K562 (cell line): ENCODE measurements at regions not wholly inside any gene's neighbourhood (a gene's known extent, or its start where the extent isn't known, plus 50 kb on each side); places are given as distances from the start of the nearest gene placed in this dataset.

ENCODE experiments used
- ATAC-seq: fragments of 200-7000 bp; cut with Tn5 transposase; 3 replicates; pipeline ENCODE4 v1.9.1; 2020; ENCODE audit warnings: moderate library complexity
- BruUV-seq: library from RNA; stranded (reverse); fragments of 400-500 nt; replicated peaks from 2 replicates; lab custom pipeline; 2021; lab: Mats Ljungman, UMichigan
- CTCF ChIA-PET: fragments of 300-600 bp; formaldehyde crosslinking; extraction: SDS; loops from one replicate; lab custom pipeline; 2021; ENCODE audit warnings: low intra/inter-chr PET ratio; lab: Yijun Ruan, JAX
- POLR2A ChIA-PET: fragments of 300-600, 350-650 bp; sonication (Branson Sonifier 250); formaldehyde crosslinking; extraction: SDS; loops from one replicate; lab custom pipeline; 2021; ENCODE audit warnings: antibody characterized with exemption, inconsistent platforms; lab: Yijun Ruan, JAX
- DNase-seq, 4 experiments: peaks; one replicate each; pipeline versions ENCODE4 v3.0.0 to v3.0.0-alpha.2; 2011 to 2018; ENCODE audit warnings: low spot score in 3 of 4, mixed read lengths in 3 of 4; ENCODE audit errors: extremely low read depth in 1 of 4
- FAIRE-seq: peaks from 2 replicates; lab custom pipeline; 2011; peaks lifted over from hg19 to GRCh38; lab: Jason Lieb, UNC
- H2AFZ ChIP-seq: 2 replicates; pipeline ENCODE4 v1.6.0; 2011; ENCODE audit warnings: low read depth, low read length, control low read depth, inconsistent platforms
- H3K27ac ChIP-seq: fragments of 200-600 bp; 3 replicates; pipeline ENCODE4 v1.8.0; 2011; ENCODE audit warnings: low read depth, mild to moderate bottlenecking, control low read depth, inconsistent platforms, low read length, moderate library complexity, mixed read lengths; ENCODE audit errors: extremely low read depth
- H3K27me3 ChIP-seq, 2 experiments: fragments of 300-600 bp in 1 of 2; 2 replicates in 1 of 2; 3 replicates in 1 of 2; pipeline versions ENCODE4 v1.6.0 to v1.8.0; 2011; ENCODE audit warnings: inconsistent platforms in 2 of 2, low read length in 2 of 2, mild to moderate bottlenecking in 1 of 2, mixed read lengths in 1 of 2, moderate library complexity in 1 of 2; ENCODE audit not compliant: control insufficient read depth in 2 of 2, insufficient read depth in 2 of 2
- H3K36me3 ChIP-seq: fragments of 300-600 bp; 3 replicates; pipeline ENCODE4 v1.8.0; 2011; ENCODE audit warnings: mild to moderate bottlenecking, low read length, inconsistent platforms; ENCODE audit not compliant: control insufficient read depth, insufficient read depth
- H3K4me1 ChIP-seq, 2 experiments: fragments of 200-600 bp in 1 of 2; replicated peaks in 1 of 2; 2 replicates in 1 of 2; 3 replicates in 1 of 2; pipeline versions ENCODE4 v1.5.1 to v1.8.0; 2011; ENCODE audit warnings: inconsistent platforms in 2 of 2, low read length in 2 of 2, mild to moderate bottlenecking in 1 of 2, mixed read lengths in 1 of 2, moderate library complexity in 1 of 2; ENCODE audit not compliant: control insufficient read depth in 2 of 2, insufficient read depth in 2 of 2
- H3K4me2 ChIP-seq: 2 replicates; pipeline ENCODE4 v1.6.1; 2011; ENCODE audit warnings: low read length, control low read depth, inconsistent platforms, mixed read lengths; ENCODE audit not compliant: insufficient read depth
- H3K4me3 ChIP-seq: fragments of 200-600 bp; sonication (generic), shearing (Covaris generic); 2 replicates; pipeline ENCODE4 v1.5.1; 2016; ENCODE audit warnings: control low read depth, inconsistent platforms
- H3K79me2 ChIP-seq: fragments of 200-600 bp; 3 replicates; pipeline ENCODE4 v1.8.0; 2011; ENCODE audit warnings: low read length, inconsistent platforms; ENCODE audit not compliant: control insufficient read depth, insufficient read depth
- H3K9ac ChIP-seq, 2 experiments: 2 replicates each; pipeline versions ENCODE4 v1.6.0 to v1.6.1; 2011; ENCODE audit warnings: low read depth in 2 of 2, low read length in 2 of 2, control low read depth in 1 of 2, inconsistent platforms in 1 of 2, mild to moderate bottlenecking in 1 of 2, mixed read lengths in 1 of 2; ENCODE audit not compliant: insufficient read depth in 1 of 2
- H3K9me1 ChIP-seq: one replicate; pipeline ENCODE4 v1.6.0; 2011; ENCODE audit warnings: inconsistent platforms, mild to moderate bottlenecking, low read length, moderate library complexity; ENCODE audit not compliant: control insufficient read depth, insufficient read depth
- H3K9me3 ChIP-seq: replicated peaks from 2 replicates; pipeline ENCODE4 v1.5.1; 2011; ENCODE audit warnings: low read depth, low read length, inconsistent platforms; ENCODE audit not compliant: control insufficient read depth, insufficient read depth
- H4K20me1 ChIP-seq: replicated peaks from 2 replicates; pipeline ENCODE4 v1.6.1; 2011; ENCODE audit warnings: low read length, inconsistent platforms, mixed read lengths; ENCODE audit not compliant: control insufficient read depth, insufficient read depth
- C11orf30 ChIP-seq: fragments of 450-650 bp; IDR thresholded peaks from 2 replicates; pipeline ENCODE4 v1.6.1; 2016; ENCODE audit warnings: low read depth, mild to moderate bottlenecking
- KDM1A ChIP-seq, 2 experiments: fragments of 450-650 bp; IDR thresholded peaks; 2 replicates each; pipeline ENCODE4 v1.6.1; 2016; ENCODE audit warnings: mild to moderate bottlenecking in 2 of 2
- KLF6 ChIP-seq: fragments of 250-450 bp; sonication (Bioruptor Pico); IDR thresholded peaks from 2 replicates; pipeline ENCODE4 v1.4.0; 2020; ENCODE audit warnings: mild to moderate bottlenecking, moderate library complexity, borderline replicate concordance
- NCOA1 ChIP-seq: fragments of 450-650 bp; IDR thresholded peaks from 2 replicates; pipeline ENCODE4 v1.6.1; 2016; ENCODE audit warnings: low read depth
- NR2F6 ChIP-seq: fragments of 450-650 bp; formaldehyde crosslinking; IDR thresholded peaks from 2 replicates; pipeline ENCODE4 v1.4.0; 2020; ENCODE audit warnings: mild to moderate bottlenecking
- POLR2H ChIP-seq: IDR thresholded peaks from 2 replicates; pipeline ENCODE4 v1.6.1; 2016; ENCODE audit warnings: missing genetic modification characterization, low read depth, mild to moderate bottlenecking, control low read depth, missing compliant biosample characterization, moderate library complexity
- ZFPM2 ChIP-seq: fragments of 250-450 bp; sonication (Bioruptor Pico); IDR thresholded peaks from 2 replicates; pipeline ENCODE4 v1.5.1; 2022; ENCODE audit warnings: mild to moderate bottlenecking
- ZNF165 ChIP-seq: fragments of 250-450 bp; sonication (Bioruptor Pico); IDR thresholded peaks from 2 replicates; pipeline ENCODE4 v1.4.0; 2020; ENCODE audit warnings: borderline replicate concordance
- ZNF41 ChIP-seq: fragments of 250-450 bp; sonication (Bioruptor Pico); conservative IDR thresholded peaks from 2 replicates; pipeline ENCODE4 v1.4.0; 2020; ENCODE audit warnings: mild to moderate bottlenecking
- whole genome bisulfite sequencing: fragments of 100-300 bp; shearing (Covaris generic); methylation state at CpG from one replicate; pipeline ENCODE4 v1.1.6; 2016; ENCODE audit warnings: low coverage, mixed read lengths; ENCODE audit not compliant: insufficient coverage; ENCODE audit errors: missing lambda C conversion rate; 5-methylcytosine and 5-hydroxymethylcytosine counted together
- in situ Hi-C: fragments of 300-500 bp; cut with MboI; formaldehyde crosslinking; loops from 4 replicates; pipeline ENCODE4 v1.15.0; 2018; ENCODE audit warnings: inconsistent platforms, mixed read lengths
- intact Hi-C: fragments of 100-400 bp; cut with micrococcal nuclease; formaldehyde crosslinking; loops from 2 replicates; pipeline ENCODE4 v1.14.2; 2022
- TF ChIP-seq, protein P1 (sequence below): sonication (generic); formaldehyde crosslinking; IDR thresholded peaks from 2 replicates; pipeline ENCODE4 v1.8.0; 2022; ENCODE audit warnings: mild to moderate bottlenecking, low read depth, missing genetic modification reagents
- TF ChIP-seq, protein P2 (sequence below): fragments of 200-600 bp; sonication (generic); IDR thresholded peaks from one replicate; pipeline ENCODE4 v1.6.1; 2012; ENCODE audit warnings: mild to moderate bottlenecking, low read depth, low read length, inconsistent platforms
- TF ChIP-seq, protein P3 (sequence below): sonication (generic); formaldehyde crosslinking; IDR thresholded peaks from 2 replicates; pipeline ENCODE4 v1.8.0; 2022; ENCODE audit warnings: mild to moderate bottlenecking, missing genetic modification reagents

DNA sequence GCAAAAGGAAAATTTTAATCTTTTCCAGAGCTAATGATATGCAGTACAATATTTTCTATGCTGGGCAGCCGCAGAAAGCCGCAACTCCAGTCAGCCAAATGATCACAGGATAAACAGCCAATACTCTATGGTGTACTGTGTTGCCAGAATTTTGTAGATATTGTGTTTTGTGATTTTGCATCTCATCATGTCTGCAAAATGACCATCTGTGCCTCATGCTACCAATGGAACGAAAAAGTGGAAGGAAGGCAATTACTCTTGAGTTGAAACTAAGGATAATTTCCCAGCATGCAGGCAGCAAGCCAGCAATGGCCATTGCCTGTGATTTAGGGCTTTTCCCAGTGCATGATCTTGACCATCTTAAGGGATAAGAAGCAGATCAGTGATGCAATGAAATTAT is 891.9 kb downstream of the PLOD2 start:
- Histone ChIP-seq H3K9ac (no peak overlapping the region), H3K4me3 (no peak overlapping the region), H3K36me3 (no peaks in the 10 kb centered on the region), H3K79me2 (no peaks in the 10 kb centered on the region), H2AFZ (no peak overlapping the region), H3K27ac (no peak overlapping the region), H3K27me3 (no peaks in the 10 kb centered on the region), H3K9me1 (no peaks in the 10 kb centered on the region), H3K4me1 (no peaks in the 10 kb centered on the region), H4K20me1 (no peaks in the 10 kb centered on the region), H3K9me3 (0 out of 2 replicates have a peak, but pooled peaks cover 2% of the 10 kb centered on the region), H3K4me2 (no peak overlapping the region)
- WGBS = 2% methylated on average over 3 of the region's 3 CpGs
- ChIA-PET POLR2A (no interaction called here), CTCF (no interaction called here)
- BruUV-seq = no TSS peak
- intact Hi-C loops (no loop called here), in situ Hi-C loops (no loop called here)
- DNase-seq (no peak), FAIRE-seq (no peak), ATAC-seq (no peak)
- TF ChIP-seq KDM1A (IDR thresholded peaks at IDR 0.05) (no peak), NR2F6 (CRISPR knock-in tag) (no peak), NCOA1 (no peak), KLF6 (CRISPR knock-in tag) (no peak), ZFPM2 (CRISPR knock-in tag) (no peak), ZNF165 (no peak), C11orf30 (no peak), POLR2H (tag) (no peak), ZNF41 (CRISPR knock-in tag) (no peak)
- TF ChIP-seq, protein P1, sequence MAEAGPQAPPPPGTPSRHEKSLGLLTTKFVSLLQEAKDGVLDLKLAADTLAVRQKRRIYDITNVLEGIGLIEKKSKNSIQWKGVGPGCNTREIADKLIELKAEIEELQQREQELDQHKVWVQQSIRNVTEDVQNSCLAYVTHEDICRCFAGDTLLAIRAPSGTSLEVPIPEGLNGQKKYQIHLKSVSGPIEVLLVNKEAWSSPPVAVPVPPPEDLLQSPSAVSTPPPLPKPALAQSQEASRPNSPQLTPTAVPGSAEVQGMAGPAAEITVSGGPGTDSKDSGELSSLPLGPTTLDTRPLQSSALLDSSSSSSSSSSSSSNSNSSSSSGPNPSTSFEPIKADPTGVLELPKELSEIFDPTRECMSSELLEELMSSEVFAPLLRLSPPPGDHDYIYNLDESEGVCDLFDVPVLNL (CRISPR knock-in tag) = no peak
- TF ChIP-seq, protein P2, sequence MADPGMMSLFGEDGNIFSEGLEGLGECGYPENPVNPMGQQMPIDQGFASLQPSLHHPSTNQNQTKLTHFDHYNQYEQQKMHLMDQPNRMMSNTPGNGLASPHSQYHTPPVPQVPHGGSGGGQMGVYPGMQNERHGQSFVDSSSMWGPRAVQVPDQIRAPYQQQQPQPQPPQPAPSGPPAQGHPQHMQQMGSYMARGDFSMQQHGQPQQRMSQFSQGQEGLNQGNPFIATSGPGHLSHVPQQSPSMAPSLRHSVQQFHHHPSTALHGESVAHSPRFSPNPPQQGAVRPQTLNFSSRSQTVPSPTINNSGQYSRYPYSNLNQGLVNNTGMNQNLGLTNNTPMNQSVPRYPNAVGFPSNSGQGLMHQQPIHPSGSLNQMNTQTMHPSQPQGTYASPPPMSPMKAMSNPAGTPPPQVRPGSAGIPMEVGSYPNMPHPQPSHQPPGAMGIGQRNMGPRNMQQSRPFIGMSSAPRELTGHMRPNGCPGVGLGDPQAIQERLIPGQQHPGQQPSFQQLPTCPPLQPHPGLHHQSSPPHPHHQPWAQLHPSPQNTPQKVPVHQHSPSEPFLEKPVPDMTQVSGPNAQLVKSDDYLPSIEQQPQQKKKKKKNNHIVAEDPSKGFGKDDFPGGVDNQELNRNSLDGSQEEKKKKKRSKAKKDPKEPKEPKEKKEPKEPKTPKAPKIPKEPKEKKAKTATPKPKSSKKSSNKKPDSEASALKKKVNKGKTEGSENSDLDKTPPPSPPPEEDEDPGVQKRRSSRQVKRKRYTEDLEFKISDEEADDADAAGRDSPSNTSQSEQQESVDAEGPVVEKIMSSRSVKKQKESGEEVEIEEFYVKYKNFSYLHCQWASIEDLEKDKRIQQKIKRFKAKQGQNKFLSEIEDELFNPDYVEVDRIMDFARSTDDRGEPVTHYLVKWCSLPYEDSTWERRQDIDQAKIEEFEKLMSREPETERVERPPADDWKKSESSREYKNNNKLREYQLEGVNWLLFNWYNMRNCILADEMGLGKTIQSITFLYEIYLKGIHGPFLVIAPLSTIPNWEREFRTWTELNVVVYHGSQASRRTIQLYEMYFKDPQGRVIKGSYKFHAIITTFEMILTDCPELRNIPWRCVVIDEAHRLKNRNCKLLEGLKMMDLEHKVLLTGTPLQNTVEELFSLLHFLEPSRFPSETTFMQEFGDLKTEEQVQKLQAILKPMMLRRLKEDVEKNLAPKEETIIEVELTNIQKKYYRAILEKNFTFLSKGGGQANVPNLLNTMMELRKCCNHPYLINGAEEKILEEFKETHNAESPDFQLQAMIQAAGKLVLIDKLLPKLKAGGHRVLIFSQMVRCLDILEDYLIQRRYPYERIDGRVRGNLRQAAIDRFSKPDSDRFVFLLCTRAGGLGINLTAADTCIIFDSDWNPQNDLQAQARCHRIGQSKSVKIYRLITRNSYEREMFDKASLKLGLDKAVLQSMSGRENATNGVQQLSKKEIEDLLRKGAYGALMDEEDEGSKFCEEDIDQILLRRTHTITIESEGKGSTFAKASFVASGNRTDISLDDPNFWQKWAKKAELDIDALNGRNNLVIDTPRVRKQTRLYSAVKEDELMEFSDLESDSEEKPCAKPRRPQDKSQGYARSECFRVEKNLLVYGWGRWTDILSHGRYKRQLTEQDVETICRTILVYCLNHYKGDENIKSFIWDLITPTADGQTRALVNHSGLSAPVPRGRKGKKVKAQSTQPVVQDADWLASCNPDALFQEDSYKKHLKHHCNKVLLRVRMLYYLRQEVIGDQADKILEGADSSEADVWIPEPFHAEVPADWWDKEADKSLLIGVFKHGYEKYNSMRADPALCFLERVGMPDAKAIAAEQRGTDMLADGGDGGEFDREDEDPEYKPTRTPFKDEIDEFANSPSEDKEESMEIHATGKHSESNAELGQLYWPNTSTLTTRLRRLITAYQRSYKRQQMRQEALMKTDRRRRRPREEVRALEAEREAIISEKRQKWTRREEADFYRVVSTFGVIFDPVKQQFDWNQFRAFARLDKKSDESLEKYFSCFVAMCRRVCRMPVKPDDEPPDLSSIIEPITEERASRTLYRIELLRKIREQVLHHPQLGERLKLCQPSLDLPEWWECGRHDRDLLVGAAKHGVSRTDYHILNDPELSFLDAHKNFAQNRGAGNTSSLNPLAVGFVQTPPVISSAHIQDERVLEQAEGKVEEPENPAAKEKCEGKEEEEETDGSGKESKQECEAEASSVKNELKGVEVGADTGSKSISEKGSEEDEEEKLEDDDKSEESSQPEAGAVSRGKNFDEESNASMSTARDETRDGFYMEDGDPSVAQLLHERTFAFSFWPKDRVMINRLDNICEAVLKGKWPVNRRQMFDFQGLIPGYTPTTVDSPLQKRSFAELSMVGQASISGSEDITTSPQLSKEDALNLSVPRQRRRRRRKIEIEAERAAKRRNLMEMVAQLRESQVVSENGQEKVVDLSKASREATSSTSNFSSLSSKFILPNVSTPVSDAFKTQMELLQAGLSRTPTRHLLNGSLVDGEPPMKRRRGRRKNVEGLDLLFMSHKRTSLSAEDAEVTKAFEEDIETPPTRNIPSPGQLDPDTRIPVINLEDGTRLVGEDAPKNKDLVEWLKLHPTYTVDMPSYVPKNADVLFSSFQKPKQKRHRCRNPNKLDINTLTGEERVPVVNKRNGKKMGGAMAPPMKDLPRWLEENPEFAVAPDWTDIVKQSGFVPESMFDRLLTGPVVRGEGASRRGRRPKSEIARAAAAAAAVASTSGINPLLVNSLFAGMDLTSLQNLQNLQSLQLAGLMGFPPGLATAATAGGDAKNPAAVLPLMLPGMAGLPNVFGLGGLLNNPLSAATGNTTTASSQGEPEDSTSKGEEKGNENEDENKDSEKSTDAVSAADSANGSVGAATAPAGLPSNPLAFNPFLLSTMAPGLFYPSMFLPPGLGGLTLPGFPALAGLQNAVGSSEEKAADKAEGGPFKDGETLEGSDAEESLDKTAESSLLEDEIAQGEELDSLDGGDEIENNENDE = no peak
- TF ChIP-seq, protein P3, sequence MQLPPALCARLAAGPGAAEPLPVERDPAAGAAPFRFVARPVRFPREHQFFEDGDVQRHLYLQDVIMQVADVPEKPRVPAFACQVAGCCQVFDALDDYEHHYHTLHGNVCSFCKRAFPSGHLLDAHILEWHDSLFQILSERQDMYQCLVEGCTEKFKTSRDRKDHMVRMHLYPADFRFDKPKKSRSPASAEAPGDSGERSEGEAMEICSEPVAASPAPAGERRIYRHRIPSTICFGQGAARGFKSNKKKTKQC = no peak
